ENCODE measurements at regions not wholly inside any gene's neighbourhood (a gene's known extent, or its start where the extent isn't known, plus 50 kb on each side); places are given as distances from the start of the nearest gene placed in this dataset.

- no peak for TF ChIP-seq SIRT6 (IDR thresholded peaks at IDR 0.05; ENCODE audit: low read length)
- TF ChIP-seq RFX5 (IDR thresholded peaks at IDR 0.05; ENCODE audit: borderline replicate concordance, low read depth, low read length): no peak
- TF ChIP-seq HDAC6 (IDR thresholded peaks at IDR 0.05; ENCODE audit: low read depth, low read length): no peak
- TF ChIP-seq SRF (IDR thresholded peaks at IDR 0.05; ENCODE audit: low read depth, low read length): no peak
Measured at GRCh38 chr12:67788118-67788517, 139.6 kb downstream of the DYRK2 start (continued).

All from H1 (cell line).